ENCODE measurements at regions not wholly inside any gene's neighbourhood (a gene's known extent, or its start where the extent isn't known, plus 50 kb on each side); places are given as distances from the start of the nearest gene placed in this dataset.

DNA sequence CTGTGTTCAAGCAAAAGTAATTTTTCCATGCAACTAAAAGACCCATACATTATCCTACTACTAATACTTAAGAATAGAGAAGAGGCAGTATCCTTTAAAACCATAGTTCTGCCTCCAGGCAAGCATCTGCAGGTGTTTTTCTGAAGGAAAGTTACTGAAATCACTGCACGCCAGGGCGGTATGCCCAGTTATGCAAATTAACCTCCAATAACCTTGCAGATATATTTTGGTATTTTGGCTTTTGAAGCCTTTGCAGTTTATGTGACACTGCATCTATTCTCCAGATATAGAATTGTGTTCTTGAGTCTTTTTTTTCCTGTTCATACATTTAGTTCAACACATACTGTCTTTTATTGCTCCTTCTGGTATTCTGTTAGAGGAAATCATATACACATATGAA, 346.2 kb upstream of the PDGFD start:
- POLR2A ChIA-PET: no interaction called here
- no TSS peak for BruUV-seq (replicated peaks)
- ATAC-seq: no peak
- Histone ChIP-seq H3K9me1 (ENCODE audit: control insufficient read depth, insufficient read depth, low read length) (no peaks in the 10 kb centered on the region), H3K4me2 (ENCODE audit: insufficient read depth, low read length) (no peak overlapping the region), H3K9me3 (replicated peaks; ENCODE audit: control insufficient read depth, insufficient read depth, low read depth, low read length) (no peaks in the 10 kb centered on the region), H3K36me3 (ENCODE audit: control insufficient read depth, insufficient read depth, low read length) (no peaks in the 10 kb centered on the region), H3K4me3 (no peak overlapping the region), H3K9ac (ENCODE audit: insufficient read depth in 1 of 2, low read depth in 2 of 2, low read length in 2 of 2) (no peak overlapping the region), H3K4me1 (replicated peaks in 1 of 2; ENCODE audit: control insufficient read depth in 2 of 2, insufficient read depth in 2 of 2, low read length in 2 of 2) (no peaks in the 10 kb centered on the region), H3K27ac (ENCODE audit: extremely low read depth, low read depth, low read length) (no peak overlapping the region), H3K79me2 (ENCODE audit: control insufficient read depth, insufficient read depth, low read length) (no peaks in the 10 kb centered on the region), H4K20me1 (replicated peaks; ENCODE audit: control insufficient read depth, insufficient read depth, low read length) (no peaks in the 10 kb centered on the region), H3K27me3 (ENCODE audit: control insufficient read depth in 2 of 2, insufficient read depth in 2 of 2, low read length in 2 of 2) (no peaks in the 10 kb centered on the region), H2AFZ (ENCODE audit: low read depth, low read length) (no peak overlapping the region)
- in situ Hi-C loops (cut with MboI): no loop called here
- no peak for FAIRE-seq
- no peak for DNase-seq (ENCODE audit: extremely low read depth in 1 of 4, low spot score in 3 of 4)
- CTCF ChIA-PET (ENCODE audit: low intra/inter-chr PET ratio): no interaction called here
- TF ChIP-seq HEY1 (CRISPR knock-in tag; IDR thresholded peaks at IDR 0.05; ENCODE audit: borderline replicate concordance) (no peak), ZNF77 (CRISPR knock-in tag; IDR thresholded peaks at IDR 0.05) (no peak), NFIX (CRISPR knock-in tag; IDR thresholded peaks at IDR 0.05; ENCODE audit: low read depth) (no peak), PBX2 (CRISPR knock-in tag; IDR thresholded peaks at IDR 0.05; ENCODE audit: low read depth) (no peak), PBX2 (tag; conservative IDR thresholded peaks at IDR 0.05; ENCODE audit: low read depth) (no peak), ADNP (tag; IDR thresholded peaks at IDR 0.05) (no peak), ARID3B (CRISPR knock-in tag; IDR thresholded peaks at IDR 0.05; ENCODE audit: borderline replicate concordance) (no peak), SFPQ (IDR thresholded peaks at IDR 0.05; ENCODE audit: low read depth, low read length) (no peak), NEUROD1 (IDR thresholded peaks at IDR 0.05; ENCODE audit: borderline replicate concordance, low read depth, low read length, partially characterized antibody) (no peak)
- TF ChIP-seq, protein P1, sequence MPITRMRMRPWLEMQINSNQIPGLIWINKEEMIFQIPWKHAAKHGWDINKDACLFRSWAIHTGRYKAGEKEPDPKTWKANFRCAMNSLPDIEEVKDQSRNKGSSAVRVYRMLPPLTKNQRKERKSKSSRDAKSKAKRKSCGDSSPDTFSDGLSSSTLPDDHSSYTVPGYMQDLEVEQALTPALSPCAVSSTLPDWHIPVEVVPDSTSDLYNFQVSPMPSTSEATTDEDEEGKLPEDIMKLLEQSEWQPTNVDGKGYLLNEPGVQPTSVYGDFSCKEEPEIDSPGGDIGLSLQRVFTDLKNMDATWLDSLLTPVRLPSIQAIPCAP (CRISPR knock-in tag; IDR thresholded peaks at IDR 0.05; ENCODE audit: borderline replicate concordance): no peak
- intact Hi-C loops (cut with micrococcal nuclease): no loop called here
- 0% methylated on average over 2 of the region's 2 CpGs for WGBS (ENCODE audit: insufficient coverage, low coverage, missing lambda C conversion rate)

Measured in K562 (cell line).